ENCODE measurements at regions not wholly inside any gene's neighbourhood (a gene's known extent, or its start where the extent isn't known, plus 50 kb on each side); places are given as distances from the start of the nearest gene placed in this dataset.
"Not testable (repeated sequence)": the region's sequence is repeated elsewhere in the genome, so short reads cannot be mapped to it uniquely, and the experiment has no call there.

DNA sequence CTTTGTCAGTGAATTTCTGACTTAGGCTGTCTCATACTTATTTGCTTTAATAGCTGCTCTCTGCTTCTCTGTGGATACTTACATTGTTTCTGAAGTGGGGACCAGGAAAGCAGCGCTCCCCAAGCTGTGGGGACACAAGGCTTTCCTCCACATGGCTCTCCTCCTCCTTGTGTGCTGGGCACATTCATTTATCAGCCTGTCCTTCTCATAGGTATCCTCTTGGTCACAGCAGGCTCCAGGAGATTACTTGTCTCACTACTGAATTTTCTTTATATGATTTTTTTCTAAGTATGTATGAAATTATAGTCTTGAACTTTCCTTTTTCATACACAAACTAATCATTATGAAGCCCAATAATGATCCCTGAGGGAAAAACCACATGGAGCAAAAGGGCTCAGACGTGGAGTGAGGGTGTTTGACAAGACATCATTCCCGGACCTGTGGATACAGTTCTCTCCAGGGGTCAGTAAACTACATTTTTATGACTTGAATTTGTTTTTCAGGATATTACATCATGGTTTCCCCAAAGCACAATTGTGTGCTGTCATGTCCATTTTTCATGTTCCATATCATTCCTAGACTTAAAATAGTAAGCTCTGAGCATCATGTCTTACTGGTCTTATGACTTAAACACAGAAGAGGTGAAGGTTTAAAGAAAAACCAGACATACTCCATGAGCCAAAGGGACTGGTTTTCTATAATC, 234.5 kb downstream of the PCSK1 start:
- no peak for DNase-seq

DNA sequence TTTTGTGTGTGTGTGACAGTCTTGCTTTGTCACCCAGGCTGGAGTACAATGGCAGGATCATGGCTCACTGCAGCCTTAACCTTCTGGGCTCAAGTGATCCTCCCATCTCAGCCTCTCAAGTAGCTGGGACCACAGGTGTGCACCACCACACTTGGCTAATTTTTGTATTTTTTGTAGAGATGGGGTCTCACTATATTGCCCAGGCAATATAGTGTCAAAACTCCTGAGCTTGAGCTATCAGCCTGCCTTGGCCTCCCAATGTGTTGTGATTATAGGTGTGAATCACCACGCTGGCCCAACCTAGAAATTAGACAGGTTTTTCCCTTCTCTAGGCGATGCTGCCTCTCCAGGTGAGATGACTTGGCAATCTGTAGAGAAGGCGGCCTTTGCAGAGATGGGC, 235.3 kb downstream of the PCSK1 start:
- not testable (repeated sequence) for DNase-seq

DNA sequence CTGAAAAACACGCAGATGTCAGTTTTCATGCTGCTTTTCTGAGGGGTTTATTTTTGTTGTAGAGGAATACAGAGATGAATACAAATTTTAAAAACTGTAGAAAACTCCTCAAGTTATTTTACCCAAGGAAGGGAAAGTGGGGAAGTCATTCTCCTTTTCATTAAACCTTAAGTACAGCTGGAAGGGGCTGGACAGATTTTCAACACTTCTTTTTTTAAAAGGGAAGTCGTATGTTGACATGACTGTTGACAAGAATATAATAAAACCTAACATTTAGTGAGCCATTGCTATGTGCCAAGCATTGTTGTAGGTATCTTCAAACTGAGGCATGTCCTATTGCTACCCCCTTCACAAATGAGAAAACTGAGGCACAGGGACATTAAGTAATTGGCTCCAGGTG, 235.7 kb upstream of the ELL2 start:
- DNase-seq, result no peak

DNA sequence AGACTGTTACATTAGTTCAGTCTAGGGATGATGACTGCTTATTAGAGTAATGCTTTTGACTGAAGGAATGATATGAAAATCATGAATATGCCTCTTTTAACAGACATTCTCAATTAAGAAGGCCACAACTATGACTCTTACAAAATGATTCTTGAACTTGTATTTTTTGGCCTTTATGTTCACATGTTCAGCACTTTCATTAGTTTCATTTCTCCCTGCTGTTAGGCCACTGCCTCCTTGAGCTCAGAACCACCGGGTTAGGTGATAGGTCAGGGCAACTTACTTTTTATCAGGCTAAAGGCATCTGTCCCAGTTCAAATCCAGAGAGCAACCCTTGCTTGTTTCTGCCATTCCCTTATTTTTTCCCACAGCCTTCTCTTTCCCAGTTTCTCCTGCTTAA, 235.2 kb upstream of the ELL2 start:
- DNase-seq, result no peak

DNA sequence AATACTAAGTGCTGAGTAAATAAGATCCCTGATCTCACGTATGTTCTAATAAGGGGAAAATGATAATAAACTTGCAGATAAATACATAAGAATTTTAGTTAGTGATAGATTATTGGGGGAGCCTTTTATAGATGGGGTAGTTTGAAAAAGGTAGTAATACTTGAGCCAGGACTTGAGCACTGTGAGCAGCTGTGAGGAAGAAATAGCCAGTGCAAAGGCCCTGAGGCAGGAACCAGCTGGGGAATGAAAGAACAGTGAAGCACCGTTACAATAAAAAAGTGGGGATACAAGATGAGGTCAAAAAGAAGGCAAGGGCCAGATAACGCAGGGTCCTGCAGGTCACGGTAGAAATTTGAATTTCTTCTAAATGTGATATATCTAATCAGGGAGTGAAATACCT, 234.8 kb upstream of the ELL2 start:
- no peak for DNase-seq

DNA sequence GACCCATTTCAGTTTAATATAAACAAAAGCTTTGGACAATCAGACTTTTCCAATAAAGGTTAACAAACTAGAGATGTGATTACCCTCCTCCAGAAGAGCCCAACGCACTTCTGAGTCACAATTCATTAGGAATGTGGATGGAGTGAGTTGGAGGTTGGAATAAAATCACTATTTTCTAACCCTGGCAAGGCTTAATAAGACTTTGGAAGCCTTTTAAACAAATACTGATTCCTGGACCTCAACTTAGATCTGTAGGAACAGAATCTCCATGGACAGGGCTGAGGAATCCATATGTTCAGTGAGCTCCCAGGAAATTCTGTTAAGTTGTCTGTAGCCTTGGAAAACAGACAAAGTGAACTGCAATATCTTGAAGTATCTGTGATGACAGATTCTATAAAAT, 233.5 kb upstream of the ELL2 start:
- DNase-seq, result no peak

DNA sequence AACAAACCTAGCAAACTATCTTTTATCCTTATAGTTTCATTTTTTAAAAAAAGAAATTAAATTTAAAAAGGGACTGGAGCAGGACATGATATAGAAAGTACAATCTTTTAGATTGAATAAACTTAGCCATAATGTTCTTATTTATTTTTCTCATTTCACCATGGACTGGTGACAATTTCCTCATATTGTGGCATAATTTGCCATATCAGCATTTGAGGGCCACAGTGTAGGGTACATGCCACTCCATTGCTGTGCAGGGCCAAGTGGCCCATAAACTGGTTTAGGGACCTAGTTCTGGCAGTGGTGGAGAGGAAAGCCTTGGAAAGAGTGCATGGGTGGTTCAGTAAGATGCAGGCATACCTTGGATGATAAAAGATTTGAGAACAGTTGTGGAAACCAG, 232.9 kb upstream of the ELL2 start:
- DNase-seq, result no peak

DNA sequence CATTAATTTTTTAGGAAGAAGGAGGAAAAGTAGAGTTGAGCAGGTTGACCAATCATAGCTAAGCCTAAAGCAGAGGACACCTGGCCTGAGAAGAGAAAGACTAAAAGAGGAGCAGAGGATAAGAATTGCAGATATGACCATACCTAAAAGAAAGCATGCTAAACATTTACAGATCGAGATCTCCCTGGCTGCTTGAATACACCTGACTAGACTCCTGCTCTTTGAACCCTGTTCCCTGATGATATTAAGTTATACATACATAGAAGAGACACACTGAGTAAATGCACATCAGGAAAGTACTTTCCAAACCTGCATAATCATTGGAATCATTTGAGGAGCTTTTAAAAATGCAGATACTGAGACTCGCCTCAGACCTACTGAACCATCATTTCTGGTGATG, 232.3 kb upstream of the ELL2 start:
- no peak for DNase-seq

DNA sequence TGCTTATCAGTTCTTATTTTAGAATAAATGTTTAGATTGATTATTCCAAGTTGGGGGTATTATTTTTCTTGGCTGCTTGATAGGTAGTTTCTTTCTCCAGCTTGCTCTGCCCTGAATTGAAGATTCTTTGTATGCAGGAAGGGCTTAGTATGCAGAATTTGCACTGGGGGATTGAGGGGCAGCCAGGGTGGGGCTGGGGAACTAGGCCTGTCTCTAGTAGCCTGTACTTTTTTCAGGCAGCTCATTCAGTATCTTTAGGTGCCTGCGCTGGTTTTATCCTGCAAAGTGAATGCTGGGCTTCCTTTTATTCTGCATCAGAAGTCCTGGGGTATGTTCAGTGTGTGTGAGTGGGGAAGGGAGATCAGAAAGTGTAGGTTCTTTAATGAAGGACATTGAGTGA, 228.3 kb upstream of the ELL2 start:
- no peak for DNase-seq

DNA sequence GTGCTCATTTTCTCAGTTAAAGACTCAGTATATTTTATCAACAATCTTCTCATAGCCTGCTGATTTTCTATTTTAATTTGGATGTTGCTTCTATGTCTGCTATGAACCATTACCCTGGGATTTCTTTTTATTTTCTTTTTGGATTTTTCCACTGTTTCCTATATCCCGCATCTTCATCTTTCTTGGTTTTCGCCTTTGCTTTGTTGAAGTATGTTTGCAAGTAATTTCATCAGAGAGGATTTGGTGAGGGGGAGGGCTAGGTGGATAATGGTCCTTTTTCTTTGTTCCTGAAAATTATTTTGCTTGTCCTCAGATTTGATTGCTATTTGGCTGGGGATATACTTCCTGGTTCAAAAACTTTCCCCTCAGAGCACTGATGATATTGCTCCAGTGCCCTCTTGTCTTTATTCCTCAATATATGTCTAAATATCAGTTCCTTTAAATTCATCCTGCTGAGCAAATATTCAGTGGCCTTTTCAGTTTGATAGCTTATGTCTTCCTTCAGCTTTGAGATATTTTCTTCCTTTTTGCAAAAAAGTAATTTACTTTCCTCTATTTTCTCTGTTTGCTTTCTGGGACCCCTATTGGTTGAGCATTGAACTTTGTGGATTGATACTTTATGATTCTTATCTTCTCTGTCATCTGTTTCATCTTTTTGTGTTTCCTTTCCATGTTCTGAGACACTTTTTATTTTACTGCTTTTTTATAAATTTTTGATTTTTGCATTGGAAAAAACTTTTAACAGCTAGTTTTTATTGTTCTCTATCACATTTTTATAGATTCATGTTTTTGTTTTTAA, 227.6 kb upstream of the ELL2 start:
- no peak for DNase-seq

DNA sequence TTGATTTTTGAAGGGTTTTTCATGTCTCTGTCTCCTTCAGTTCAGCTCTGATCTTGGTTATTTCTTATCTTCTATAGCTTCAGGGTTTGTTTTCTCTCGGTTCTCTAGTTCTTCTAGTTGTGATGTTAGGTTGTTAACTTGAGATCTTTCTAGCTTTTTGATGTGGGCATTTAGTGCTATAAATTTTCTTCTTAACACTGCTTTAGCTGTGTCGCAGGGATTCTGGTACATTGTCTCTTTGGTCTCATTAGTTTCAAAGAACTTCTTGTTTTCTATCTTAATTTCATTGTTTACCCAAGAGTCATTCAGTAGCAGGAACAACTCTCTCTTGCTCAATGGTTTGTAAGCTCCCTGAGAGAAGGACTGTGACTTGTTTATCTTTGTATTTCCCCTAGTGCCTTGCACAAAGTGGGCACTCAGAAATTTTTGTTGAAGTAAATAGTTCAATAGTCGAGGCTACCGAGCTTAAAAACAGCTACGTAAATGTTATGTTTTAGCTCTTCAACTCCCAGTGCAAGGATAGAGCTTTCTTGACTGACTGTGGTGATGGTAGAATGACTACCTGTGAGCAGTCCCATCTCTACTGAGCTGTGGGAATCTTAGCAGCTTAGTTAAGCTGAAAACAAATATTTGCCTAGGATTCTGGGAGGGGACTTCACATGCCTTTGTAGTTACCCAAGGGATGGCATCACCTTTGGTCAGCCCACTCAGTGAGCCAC, 225.8 kb upstream of the ELL2 start:
- DNase-seq, result no peak

DNA sequence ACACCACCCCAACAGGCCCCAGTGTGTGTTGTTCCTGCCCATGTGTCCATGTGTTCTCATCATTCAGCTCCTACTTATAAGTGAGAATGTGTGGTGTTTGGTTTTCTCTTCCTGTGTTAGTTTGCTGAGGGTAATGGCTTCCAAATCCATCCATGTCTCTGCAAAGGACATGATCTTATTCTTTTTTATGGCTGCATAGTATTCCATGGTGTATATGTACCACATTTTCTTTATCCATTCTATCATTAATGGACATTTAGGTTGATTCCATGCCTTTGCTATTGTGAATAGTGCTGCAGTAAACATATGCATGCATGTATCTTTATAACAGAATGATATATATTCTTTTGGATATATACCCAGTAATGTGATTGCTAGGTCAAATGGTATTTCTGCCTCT, 222.9 kb upstream of the ELL2 start:
- not testable (repeated sequence) for DNase-seq

DNA sequence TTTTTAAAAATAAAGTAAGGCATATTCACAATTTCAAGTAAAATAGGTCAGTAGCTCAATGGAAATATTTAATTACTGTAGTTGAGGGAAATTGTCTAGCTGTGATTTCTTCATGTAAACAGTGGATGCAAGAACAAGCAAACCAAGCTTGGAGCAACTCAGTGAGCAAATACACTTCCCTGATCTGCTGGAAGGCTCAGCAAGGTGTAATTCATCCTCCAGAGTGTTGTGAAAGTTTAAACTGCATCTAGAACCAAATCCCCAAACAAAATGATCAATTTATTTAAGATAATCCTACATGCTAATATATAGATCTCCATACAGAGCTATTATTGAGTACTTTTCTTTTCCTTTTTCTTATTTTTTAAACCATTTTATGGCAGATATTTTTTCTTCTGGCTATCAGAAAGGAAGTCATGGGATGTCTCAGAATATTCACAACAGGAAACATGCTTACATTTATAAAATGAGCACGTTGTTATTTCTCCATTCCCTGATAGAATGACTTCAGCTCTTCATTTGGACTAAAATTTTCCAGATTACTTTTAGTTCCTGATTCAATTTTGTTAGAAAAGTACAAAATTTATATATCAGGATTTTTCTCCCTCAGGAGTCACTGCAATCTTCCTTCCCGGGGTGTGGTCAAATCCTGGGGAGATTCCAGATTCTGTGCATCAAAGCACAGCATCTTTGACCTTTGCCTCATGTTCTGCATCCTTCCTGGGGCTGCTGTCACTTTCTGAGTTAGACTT, 219.2 kb upstream of the ELL2 start:
- no peak for DNase-seq

DNA sequence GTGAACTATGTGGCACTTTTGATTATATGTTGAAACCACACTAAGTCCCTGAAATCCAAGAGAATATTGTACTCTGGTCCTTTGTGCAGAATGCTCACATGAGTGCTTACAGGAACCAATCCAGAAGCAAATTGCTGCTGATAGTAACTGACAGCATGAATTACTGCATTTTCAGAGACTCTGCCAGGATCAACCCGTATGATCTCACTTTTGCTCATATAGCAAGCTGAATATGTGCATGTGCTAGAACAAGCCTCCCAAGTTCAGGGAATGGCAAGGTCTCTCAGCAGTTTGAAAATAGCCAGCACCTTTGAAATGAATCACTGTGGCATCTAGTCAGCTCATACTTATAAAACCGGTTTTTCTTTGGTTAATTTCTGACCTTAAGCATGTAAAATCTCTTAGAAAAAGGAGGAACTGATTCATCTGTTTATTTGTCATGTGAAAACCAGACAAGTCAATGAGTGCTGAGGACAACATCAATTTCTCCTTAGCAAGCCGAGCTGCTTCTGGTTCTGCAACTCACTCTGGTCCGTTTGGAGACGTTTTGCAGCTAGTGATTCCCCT, 215.7 kb upstream of the ELL2 start:
- no peak for DNase-seq

DNA sequence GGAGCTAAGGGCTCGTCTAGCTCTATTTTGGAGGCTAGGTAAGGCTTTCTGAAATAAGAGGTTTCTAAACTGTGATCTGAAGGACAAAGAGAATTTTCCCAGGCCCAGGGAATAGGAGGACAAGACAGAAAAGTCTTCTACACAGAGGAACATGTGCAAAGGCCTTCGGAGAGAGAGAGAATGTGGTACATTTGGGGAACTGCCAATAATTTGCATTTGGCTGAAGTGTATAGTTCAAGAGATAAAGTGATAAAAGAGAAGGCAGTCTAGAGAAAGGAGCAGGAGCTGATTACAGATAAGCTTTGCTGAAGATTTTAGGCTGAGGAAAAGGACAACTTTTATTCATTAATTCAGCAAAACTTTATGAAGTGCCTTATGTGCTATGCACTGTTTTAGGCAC, 214.4 kb upstream of the ELL2 start:
- DNase-seq, result no peak

DNA sequence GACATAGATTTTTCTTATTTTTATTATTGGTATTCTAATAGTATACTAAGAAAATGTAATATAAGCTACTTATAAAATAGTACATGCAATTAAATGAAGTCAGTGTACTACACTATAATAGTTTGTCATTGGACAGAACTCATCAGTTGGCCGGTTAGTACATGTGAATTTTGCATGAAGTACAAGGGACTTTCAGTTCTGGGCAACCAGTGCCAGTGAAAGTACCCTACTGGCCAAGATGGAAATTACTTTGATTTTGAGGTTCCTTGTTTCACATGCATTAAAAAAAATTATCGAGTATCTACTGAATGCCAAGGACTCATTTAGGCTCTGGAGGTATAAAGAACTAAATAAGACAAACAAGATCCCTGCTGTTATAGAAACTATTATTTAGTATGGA, 213.4 kb upstream of the ELL2 start:
- DNase-seq, result no peak

DNA sequence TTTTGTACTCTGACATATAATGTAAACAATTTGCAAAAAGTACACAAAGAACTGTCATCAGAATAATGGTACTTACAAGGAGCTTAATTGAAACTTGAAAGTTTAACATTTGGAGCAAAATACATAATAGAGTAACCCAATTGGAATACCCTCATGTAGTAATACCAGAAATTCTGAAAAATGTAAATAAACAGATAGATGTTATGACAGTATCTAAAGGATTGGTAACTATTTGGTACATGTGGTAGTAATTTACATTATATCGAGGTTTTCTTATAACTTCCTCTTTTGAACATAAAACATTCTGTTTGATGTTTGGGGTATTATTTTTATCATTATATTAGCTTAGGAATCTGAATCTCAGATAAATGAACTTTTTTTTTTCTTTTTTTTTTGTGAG, 211.7 kb upstream of the ELL2 start:
- no peak for DNase-seq

DNA sequence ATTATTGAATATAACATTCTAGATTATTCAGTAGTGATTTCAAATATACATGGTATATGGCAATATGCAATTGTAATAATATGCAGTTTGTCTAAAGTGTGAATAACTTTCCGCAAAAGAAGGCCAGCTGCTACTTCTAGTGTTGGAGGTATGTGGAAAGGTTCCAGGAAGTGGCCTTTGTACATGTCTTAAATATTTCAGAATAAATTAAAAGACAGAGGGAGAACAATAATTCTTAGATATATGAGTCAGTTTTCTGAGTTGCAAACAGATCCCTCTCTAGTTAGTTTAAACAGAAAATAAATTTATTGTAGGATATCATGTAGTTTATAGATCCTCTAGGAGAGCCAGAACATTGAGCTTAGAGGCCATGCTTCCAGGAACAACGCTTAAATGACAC, 210.8 kb upstream of the ELL2 start:
- no peak for DNase-seq

DNA sequence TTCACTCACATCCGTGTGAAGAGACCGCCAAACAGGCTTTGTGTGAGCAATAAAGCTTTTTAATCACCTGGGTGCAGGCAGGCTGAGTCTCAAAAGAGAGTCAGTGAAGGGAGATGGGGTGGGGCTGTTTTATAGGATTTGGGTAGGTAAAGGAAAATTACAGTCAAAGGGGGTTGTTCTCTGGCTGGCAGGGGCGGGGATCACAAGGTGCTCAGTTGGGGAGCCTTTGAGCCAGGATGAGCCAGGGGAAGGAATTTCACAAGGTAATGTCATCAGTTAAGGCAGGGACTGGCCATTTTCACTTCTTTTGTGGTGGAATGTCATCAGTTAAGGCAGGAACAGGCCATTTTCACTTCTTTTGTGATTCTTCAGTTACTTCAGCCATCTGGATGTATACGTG, 210.3 kb upstream of the ELL2 start:
- not testable (repeated sequence) for DNase-seq

DNA sequence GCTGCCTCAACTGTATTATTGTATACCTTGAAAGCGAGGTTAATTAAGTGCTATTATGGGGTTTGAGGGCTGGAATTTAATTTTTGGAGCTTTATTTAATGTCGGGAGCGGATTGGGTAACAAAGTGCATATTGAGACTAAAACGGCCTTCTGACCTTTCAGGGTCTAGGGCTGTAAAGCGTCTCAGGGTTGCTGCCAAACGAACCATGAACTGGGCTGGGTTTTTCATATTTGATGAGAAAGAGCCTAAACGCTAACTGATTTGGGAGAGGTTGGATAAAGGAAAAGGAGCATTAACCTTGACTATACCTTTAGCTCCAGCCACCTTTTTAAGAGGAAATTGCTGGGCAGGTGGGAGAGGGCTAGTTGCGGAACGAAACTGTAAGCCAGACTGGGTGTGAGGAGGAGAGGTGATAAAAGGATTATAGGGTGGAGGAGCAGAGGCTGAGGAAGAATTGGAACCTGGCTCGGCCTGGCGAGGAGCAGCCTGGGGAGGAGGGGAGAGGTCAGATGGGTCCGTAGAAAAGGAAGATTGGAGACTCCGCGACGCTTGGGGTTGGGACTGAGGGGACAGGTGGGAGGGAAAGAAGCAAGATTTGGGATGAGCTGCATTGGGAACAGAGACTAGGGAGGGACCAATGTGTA, 209.0 kb upstream of the ELL2 start:
- DNase-seq, result not testable (repeated sequence)

DNA sequence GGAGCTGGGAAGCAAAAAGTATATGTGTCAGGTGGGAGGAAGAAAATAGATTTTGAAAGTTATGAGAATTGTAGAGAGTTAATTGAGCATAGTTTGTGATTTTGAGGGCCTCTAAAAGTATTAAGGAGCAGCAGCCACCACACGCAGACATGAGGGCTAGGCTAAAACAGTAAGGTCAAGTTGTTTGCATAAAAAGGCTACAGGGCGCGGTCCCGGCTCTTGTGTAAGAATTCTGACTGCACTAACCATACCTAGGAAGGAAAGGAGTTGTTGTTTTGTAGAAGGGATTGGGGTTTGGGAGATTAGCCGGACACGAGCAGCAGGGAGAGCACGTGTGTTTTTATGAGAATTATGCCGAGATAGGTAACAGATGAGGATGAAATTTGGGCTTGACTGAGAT, 207.2 kb upstream of the ELL2 start:
- DNase-seq, result not testable (repeated sequence)

DNA sequence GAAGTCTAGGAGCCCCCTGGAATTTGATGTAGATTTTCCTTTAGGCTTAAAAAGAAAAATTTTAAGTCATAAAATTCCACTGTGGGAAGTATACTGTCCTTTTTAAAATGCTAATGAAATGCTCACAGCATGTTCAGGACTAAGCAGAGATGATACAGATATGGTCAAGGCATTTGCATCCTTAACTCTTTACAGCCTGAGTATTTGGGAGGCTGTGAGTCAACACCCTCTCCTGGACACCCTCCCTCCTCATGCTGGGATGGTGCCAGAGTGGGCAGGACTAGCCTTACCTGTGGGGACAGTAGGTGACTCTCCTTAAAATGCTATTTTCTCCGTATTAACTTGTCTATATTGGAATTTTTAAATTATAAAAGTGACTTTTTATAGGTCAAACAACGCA, 197.4 kb upstream of the ELL2 start:
- DNase-seq, result no peak
